ENCODE measurements at regions not wholly inside any gene's neighbourhood (a gene's known extent, or its start where the extent isn't known, plus 50 kb on each side); places are given as distances from the start of the nearest gene placed in this dataset.

- TF ChIP-seq E2F6 (IDR thresholded peaks at IDR 0.05; ENCODE audit: borderline replicate concordance, low read depth), result no peak
- TF ChIP-seq JUN (IDR thresholded peaks at IDR 0.05), result no peak
- TF ChIP-seq EP300 (IDR thresholded peaks at IDR 0.05), result no peak
- no peak for TF ChIP-seq RARB (CRISPR knock-in tag; IDR thresholded peaks at IDR 0.05)
- TF ChIP-seq NPAS2 (CRISPR knock-in tag; IDR thresholded peaks at IDR 0.05; ENCODE audit: borderline replicate concordance), result no peak
- no peak for TF ChIP-seq NR3C1 (IDR thresholded peaks at IDR 0.05)
Observed at GRCh38 chr7:113730309-113730955, 188.4 kb downstream of the PPP1R3A start (continued).

GRCh38 chr7:113727486-113727885 lies 191.3 kb downstream of the PPP1R3A start:
- H3K4me1 ChIP-seq, result no peaks in the 10 kb centered on the region
- 3% methylated on average over 3 of the region's 3 CpGs for WGBS (ENCODE audit: missing lambda C conversion rate)
- no peak for ATAC-seq
- H3K4me2 ChIP-seq, result no peak overlapping the region
- FAIRE-seq, result no peak
- no peak overlapping the region for H3K27ac ChIP-seq
- POLR2A ChIA-PET, result no interaction called here
- H3K9me3 ChIP-seq, result no peaks in the 10 kb centered on the region
- H3K4me3 ChIP-seq, result no peak overlapping the region
- CTCF ChIA-PET, result no interaction called here
- TF ChIP-seq FOSB (CRISPR knock-in tag; IDR thresholded peaks at IDR 0.05), result no peak
- TF ChIP-seq PHF8 (IDR thresholded peaks at IDR 0.05; ENCODE audit: borderline replicate concordance, low read depth), result no peak
- no peak for TF ChIP-seq HMGXB4 (CRISPR knock-in tag; IDR thresholded peaks at IDR 0.05; ENCODE audit: borderline replicate concordance)
- TF ChIP-seq BCL3 (IDR thresholded peaks at IDR 0.05), result no peak
- no peak for TF ChIP-seq HOXB5 (CRISPR knock-in tag; IDR thresholded peaks at IDR 0.05)
- TF ChIP-seq ZC3H11A (IDR thresholded peaks at IDR 0.05), result no peak
- no peak for TF ChIP-seq E2F6 (IDR thresholded peaks at IDR 0.05; ENCODE audit: borderline replicate concordance, low read depth)
- TF ChIP-seq RFX5 (IDR thresholded peaks at IDR 0.05), result no peak
- no peak for TF ChIP-seq HOXA7 (CRISPR knock-in tag; IDR thresholded peaks at IDR 0.05)
- DNase-seq (ENCODE audit: low read depth in 1 of 2, low spot score in 1 of 2), result no peak

GRCh38 chr7:113722006-113722405 lies 196.8 kb downstream of the PPP1R3A start:
- Histone ChIP-seq H3K4me2 (no peak overlapping the region), H3K4me3 (no peak overlapping the region), H3K4me1 (no peaks in the 10 kb centered on the region), H3K27ac (no peak overlapping the region), H3K9me3 (no peaks in the 10 kb centered on the region)
- 18% methylated on average over 2 of the region's 2 CpGs for WGBS (ENCODE audit: missing lambda C conversion rate)
- ATAC-seq, result no peak
- ChIA-PET POLR2A (no interaction called here), CTCF (no interaction called here)
- no peak for DNase-seq (ENCODE audit: low read depth in 1 of 2, low spot score in 1 of 2)
- TF ChIP-seq EP300 (IDR thresholded peaks at IDR 0.05), result no peak
- TF ChIP-seq FOXS1 (CRISPR knock-in tag; IDR thresholded peaks at IDR 0.05), result no peak
- no peak for TF ChIP-seq ATOH8 (CRISPR knock-in tag; IDR thresholded peaks at IDR 0.05; ENCODE audit: low read depth)
- FAIRE-seq, result no peak

Data from A549 (cell line).